ENCODE measurements at regions not wholly inside any gene's neighbourhood (a gene's known extent, or its start where the extent isn't known, plus 50 kb on each side); places are given as distances from the start of the nearest gene placed in this dataset.

DNA sequence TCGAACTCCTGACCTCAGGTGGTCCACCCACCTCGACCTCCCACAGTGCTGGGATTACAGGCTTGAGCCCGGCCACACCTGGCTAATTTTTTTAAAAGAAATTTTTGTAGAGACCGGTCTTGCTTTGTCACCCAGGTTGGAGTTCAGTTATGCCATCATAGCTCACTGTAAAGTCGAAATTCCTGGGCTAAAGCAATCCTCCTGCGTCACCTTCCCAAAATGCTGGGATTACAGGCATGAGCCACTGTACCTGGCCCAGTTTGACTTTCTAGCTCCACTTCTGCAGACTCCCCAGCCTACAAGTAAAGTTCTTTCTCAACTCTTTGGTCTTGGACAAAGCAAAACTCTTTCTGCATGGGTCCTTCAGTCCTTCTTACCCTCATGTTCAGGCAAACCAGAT lies 214.1 kb downstream of the SKIDA1 start:
- H3K9me1 ChIP-seq (ENCODE audit: control insufficient read depth, extremely low read depth, insufficient read depth, low read length): no peaks in the 10 kb centered on the region
- peaks cover 24% of the 10 kb centered on the region for H3K4me1 ChIP-seq (ENCODE audit: control insufficient read depth, extremely low read depth, insufficient read depth, low read length)
- no peaks in the 10 kb centered on the region for H3K27me3 ChIP-seq (ENCODE audit: control insufficient read depth, extremely low read depth, insufficient read depth, low read length)
- TF ChIP-seq CTCF (optimal IDR thresholded peaks at IDR 0.05 in 1 of 3, IDR thresholded peaks at IDR 0.05 in 1 of 3, conservative IDR thresholded peaks at IDR 0.05 in 1 of 3; ENCODE audit: extremely low read depth in 1 of 3, insufficient read depth in 2 of 3, low read length in 3 of 3): no peak
- no peak for TF ChIP-seq EZH2 (IDR thresholded peaks at IDR 0.05; ENCODE audit: low read length)
- no peak overlapping the region for H3K4me2 ChIP-seq (ENCODE audit: control insufficient read depth, extremely low read depth, insufficient read depth, low read depth, low read length)
- dilution Hi-C loops (cut with MboI; ENCODE audit: extremely low pct_ligation_motif_present, low sequenced_read_pairs): no loop called here
- H3K79me2 ChIP-seq (ENCODE audit: control insufficient read depth, insufficient read depth, low read length): no peaks in the 10 kb centered on the region
- FAIRE-seq: no peak
- H3K4me3 ChIP-seq (ENCODE audit: control insufficient read depth in 2 of 3, extremely low read depth in 1 of 3, insufficient read depth in 2 of 3, low read depth in 1 of 3, low read length in 3 of 3): no peak overlapping the region
- no peak overlapping the region for H3K27ac ChIP-seq (ENCODE audit: control insufficient read depth, insufficient read depth, low read length)
- no peak overlapping the region for H2AFZ ChIP-seq (ENCODE audit: control insufficient read depth, low read length)
- no peaks in the 10 kb centered on the region for H4K20me1 ChIP-seq (ENCODE audit: control insufficient read depth, extremely low read depth, insufficient read depth, low read length)
- H3K9me3 ChIP-seq (ENCODE audit: control insufficient read depth, low read depth, low read length): no peaks in the 10 kb centered on the region
- DNase-seq (ENCODE audit: low read depth, low spot score): no peak
- no peak overlapping the region for H3K9ac ChIP-seq (ENCODE audit: control insufficient read depth, extremely low read depth, insufficient read depth, low read length)
- no peaks in the 10 kb centered on the region for H3K36me3 ChIP-seq (ENCODE audit: control insufficient read depth in 2 of 2, extremely low read depth in 1 of 2, insufficient read depth in 2 of 2, low read length in 2 of 2)

DNA sequence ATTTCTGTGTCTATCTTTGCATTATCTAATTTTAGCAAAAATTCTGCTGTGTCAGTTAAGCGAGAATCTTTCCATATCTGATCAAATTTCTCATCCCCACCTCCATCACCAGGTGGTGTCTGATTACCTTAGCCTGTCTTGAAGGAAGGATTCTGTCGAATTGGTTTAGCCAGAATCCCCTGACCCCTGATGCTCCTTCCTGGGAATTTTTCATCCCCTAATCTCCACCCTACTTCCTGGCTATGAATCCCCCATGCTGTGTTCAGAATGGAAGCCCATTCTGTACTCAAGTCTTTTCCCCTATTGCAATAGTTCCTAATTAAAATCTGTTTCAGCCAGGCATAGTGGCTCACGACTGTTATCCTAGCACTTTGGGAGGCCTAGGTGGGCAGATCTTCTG lies 216.1 kb downstream of the SKIDA1 start:
- Histone ChIP-seq H3K9me3 (ENCODE audit: control insufficient read depth, low read depth, low read length) (no peaks in the 10 kb centered on the region), H4K20me1 (ENCODE audit: control insufficient read depth, extremely low read depth, insufficient read depth, low read length) (no peaks in the 10 kb centered on the region), H3K4me1 (ENCODE audit: control insufficient read depth, extremely low read depth, insufficient read depth, low read length) (peaks cover 7% of the 10 kb centered on the region), H3K9me1 (ENCODE audit: control insufficient read depth, extremely low read depth, insufficient read depth, low read length) (no peaks in the 10 kb centered on the region), H3K79me2 (ENCODE audit: control insufficient read depth, insufficient read depth, low read length) (no peaks in the 10 kb centered on the region), H3K36me3 (ENCODE audit: control insufficient read depth in 2 of 2, extremely low read depth in 1 of 2, insufficient read depth in 2 of 2, low read length in 2 of 2) (no peaks in the 10 kb centered on the region), H2AFZ (ENCODE audit: control insufficient read depth, low read length) (no peak overlapping the region), H3K27ac (ENCODE audit: control insufficient read depth, insufficient read depth, low read length) (no peak overlapping the region), H3K27me3 (ENCODE audit: control insufficient read depth, extremely low read depth, insufficient read depth, low read length) (no peaks in the 10 kb centered on the region), H3K9ac (ENCODE audit: control insufficient read depth, extremely low read depth, insufficient read depth, low read length) (no peak overlapping the region), H3K4me3 (ENCODE audit: control insufficient read depth in 2 of 3, extremely low read depth in 1 of 3, insufficient read depth in 2 of 3, low read depth in 1 of 3, low read length in 3 of 3) (no peak overlapping the region), H3K4me2 (ENCODE audit: control insufficient read depth, extremely low read depth, insufficient read depth, low read depth, low read length) (no peak overlapping the region)
- TF ChIP-seq CTCF (optimal IDR thresholded peaks at IDR 0.05 in 1 of 3, IDR thresholded peaks at IDR 0.05 in 1 of 3, conservative IDR thresholded peaks at IDR 0.05 in 1 of 3; ENCODE audit: extremely low read depth in 1 of 3, insufficient read depth in 2 of 3, low read length in 3 of 3) (peak in 1 of 3 experiments; percentile 19), EZH2 (IDR thresholded peaks at IDR 0.05; ENCODE audit: low read length) (no peak)
- dilution Hi-C loops (cut with MboI; ENCODE audit: extremely low pct_ligation_motif_present, low sequenced_read_pairs): no loop called here
- DNase-seq (ENCODE audit: low read depth, low spot score) (no peak), FAIRE-seq (no peak)

All from keratinocyte (primary cell).